IPS DF 4.7 (cell line): ENCODE measurements at regions not wholly inside any gene's neighbourhood (a gene's known extent, or its start where the extent isn't known, plus 50 kb on each side); places are given as distances from the start of the nearest gene placed in this dataset.

ENCODE experiments used
- DNase-seq: peaks from one replicate; pipeline ENCODE4 v3.0.0-alpha.2; 2013; ENCODE audit warnings: low spot score; ENCODE audit errors: extremely low read depth

DNA sequence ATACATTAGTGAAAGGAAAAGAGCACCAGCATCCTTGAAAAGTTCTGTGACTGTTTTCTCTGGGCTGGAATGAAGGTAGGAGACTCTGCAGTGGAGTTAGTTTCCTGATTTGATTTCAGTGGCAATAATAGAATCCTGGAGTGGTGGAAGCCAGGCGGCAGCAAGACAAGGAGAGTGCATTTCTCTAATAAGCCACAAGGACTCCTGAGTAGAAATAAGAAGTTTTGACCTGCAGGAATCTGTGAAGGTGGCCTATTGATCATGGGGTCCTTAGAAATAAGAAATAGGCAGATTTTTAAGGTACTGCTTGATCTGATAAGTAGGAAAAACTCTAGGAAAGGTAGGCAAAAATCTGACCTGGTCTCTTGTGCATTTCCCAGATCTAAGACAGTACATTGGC, 68.4 kb upstream of the ELOVL5 start:
- DNase-seq = no peak

DNA sequence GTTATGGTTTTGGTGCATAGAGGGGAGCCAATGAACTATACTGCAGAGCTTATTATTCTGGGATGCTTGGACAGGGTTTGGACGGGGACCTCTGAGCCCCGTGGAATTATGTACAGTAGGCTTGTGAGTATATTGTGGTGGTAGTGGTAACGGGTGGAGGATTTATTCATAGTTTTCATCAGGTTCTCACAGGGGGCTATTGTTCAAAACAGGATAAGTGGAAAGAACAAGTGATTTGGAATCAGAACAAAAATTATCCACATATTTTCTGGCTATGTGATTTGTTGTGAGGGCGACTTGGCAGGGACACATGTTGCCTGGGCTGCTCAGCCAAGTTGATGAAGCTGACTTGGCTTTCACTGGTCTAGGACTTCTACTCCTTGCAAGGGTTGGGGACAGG, 64.6 kb upstream of the ELOVL5 start:
- no peak for DNase-seq

GRCh38 chr6:53412751-53413150, 64.0 kb upstream of the ELOVL5 start:
- DNase-seq = no peak

GRCh38 chr6:53412021-53412715, 63.4 kb upstream of the ELOVL5 start:
- DNase-seq = no peak

DNA sequence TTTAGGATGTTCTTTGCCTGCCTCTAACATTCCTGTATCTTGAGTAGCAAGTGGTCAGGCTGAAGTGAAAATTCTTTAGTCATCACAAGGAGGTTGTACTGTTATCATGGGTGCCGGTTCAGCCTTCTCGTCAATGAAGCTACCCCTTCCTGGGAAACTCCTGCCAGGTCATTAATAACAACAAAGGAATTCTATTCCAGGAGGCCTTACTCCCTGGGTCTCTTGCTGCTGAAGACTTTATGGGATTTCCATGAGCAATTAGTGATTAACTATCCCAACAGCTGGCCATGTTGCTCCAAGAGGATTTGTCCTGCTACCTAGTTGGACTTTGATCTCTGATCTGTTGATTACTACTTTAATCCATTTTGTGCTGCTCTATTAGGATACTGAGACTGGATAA, 62.7 kb upstream of the ELOVL5 start:
- no peak for DNase-seq

DNA sequence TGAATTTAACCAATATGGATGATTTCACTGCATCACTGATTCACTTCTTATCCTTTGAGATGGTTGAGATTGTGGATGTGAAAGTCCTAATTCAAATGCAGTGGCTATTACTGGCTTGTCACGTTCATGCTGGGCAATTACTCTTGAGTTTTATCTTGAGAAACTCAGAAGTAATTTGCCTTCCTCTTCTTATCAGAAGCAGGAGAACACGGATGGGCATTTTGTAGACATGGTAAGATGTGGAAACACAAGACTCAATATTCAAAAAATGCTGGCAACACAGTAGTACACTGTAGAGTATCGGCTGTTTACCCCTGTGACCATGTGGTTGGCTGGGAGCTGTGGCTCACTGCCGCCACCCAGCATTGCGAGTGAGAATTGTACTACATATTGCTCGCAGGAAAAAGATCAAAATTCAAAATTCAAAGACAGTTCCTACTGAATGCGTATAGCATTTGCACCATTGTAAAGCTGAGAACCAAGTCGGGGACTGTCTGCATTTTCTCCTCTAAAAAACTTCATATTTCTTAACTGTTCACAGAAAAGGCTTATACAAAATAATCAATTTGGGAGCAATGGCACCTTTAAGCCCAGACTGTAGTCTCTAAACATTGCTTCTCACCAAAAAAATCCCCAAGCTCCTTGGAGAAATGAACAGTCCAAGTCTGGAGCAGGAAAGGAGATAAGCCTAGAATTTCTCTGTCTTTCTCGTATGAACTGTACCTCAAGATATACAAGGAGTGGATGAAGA, 61.9 kb upstream of the ELOVL5 start:
- no peak for DNase-seq

DNA sequence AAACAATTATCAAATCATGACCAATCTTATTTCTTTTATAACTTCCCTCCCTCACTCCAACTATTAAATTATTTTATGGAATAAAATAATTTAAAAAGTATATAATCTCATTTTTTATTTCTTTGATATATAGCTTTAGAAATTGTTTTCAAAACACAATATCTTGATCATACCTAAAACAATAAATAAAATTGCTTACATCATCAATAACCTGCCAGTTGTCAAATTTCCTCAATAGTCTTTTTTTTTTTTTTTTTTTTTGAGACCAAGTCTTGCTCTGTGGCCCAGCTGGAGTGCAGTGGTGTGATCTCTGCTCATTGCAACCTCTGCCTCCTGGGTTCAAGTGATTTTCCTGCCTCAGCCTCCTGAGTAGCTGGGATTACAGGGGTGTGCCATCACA, 60.1 kb upstream of the ELOVL5 start:
- no peak for DNase-seq

DNA sequence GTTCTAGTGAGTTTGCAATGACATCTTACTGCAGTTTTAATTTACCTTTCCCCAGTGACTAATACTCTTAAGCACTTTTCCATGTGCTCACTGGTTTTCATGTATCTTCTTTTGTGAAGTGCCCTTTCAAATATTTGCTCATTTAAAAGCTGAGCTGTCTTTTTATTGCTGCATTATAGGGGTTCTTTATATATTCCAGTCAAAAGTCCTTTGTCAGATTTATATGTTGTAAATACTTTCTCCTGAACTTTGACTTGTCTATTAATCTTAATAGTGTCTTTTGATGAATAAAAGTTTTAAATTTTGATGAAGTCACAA, 50.2 kb upstream of the ELOVL5 start:
- no peak for DNase-seq

- DNase-seq = no peak
Observed at GRCh38 chr6:53398247-53399026, 49.7 kb upstream of the ELOVL5 start.
